GM23338 (cell line): ENCODE measurements at regions not wholly inside any gene's neighbourhood (a gene's known extent, or its start where the extent isn't known, plus 50 kb on each side); places are given as distances from the start of the nearest gene placed in this dataset.

Source experiments
- ATAC-seq: fragments of 200-7000 bp; cut with Tn5 transposase; 3 replicates; pipeline ENCODE4 v1.9.1; 2020
- DNase-seq: peaks from one replicate; pipeline ENCODE4 v3.0.0-alpha.2; 2015; ENCODE audit warnings: low spot score
- H2AFZ ChIP-seq: fragments of 200-600 bp; sonication (generic); 2 replicates; pipeline ENCODE4 v1.8.0; 2016; ENCODE audit warnings: antibody characterized with exemption, mild to moderate bottlenecking, moderate library complexity
- H3F3A ChIP-seq: fragments of 200-600 bp; sonication (generic); replicated peaks from 2 replicates; pipeline ENCODE4 v1.8.0; 2017; ENCODE audit warnings: antibody characterized with exemption, mixed run types, low read depth
- H3K27ac ChIP-seq: fragments of 200-600 bp; sonication (generic); 2 replicates; pipeline ENCODE4 v1.6.1; 2016; ENCODE audit warnings: low read depth
- H3K27me3 ChIP-seq: fragments of 200-600 bp; sonication (generic); 2 replicates; pipeline ENCODE4 v1.8.0; 2016; ENCODE audit warnings: mild to moderate bottlenecking, mixed run types, moderate library complexity; ENCODE audit not compliant: insufficient read depth
- H3K36me3 ChIP-seq: fragments of 200-600 bp; sonication (generic); 2 replicates; pipeline ENCODE4 v1.8.0; 2016; ENCODE audit warnings: mild to moderate bottlenecking; ENCODE audit not compliant: insufficient read depth
- H3K4me1 ChIP-seq: fragments of 200-600 bp; sonication (generic); 2 replicates; pipeline ENCODE4 v1.8.0; 2016; ENCODE audit warnings: mild to moderate bottlenecking, moderate library complexity; ENCODE audit not compliant: insufficient read depth
- H3K4me2 ChIP-seq: fragments of 200-600 bp; sonication (generic); 2 replicates; pipeline ENCODE4 v1.7.1; 2017; ENCODE audit warnings: mixed run types
- H3K4me3 ChIP-seq: fragments of 200-600 bp; sonication (generic); 2 replicates; pipeline ENCODE4 v1.6.1; 2016; ENCODE audit warnings: mixed run types
- H3K79me2 ChIP-seq: fragments of 200-600 bp; sonication (generic); replicated peaks from 2 replicates; pipeline ENCODE4 v1.8.0; 2017; ENCODE audit warnings: mild to moderate bottlenecking; ENCODE audit not compliant: insufficient read depth
- H3K9me2 ChIP-seq: fragments of 200-600 bp; sonication (generic); 2 replicates; pipeline ENCODE4 v1.8.0; 2017; ENCODE audit not compliant: insufficient read depth
- H4K20me1 ChIP-seq: fragments of 200-600 bp; sonication (generic); replicated peaks from 2 replicates; pipeline ENCODE4 v1.8.0; 2017; ENCODE audit warnings: mild to moderate bottlenecking; ENCODE audit not compliant: insufficient read depth
- H3K27ac Mint-ChIP-seq: 2 replicates; pipeline ENCODE4 v1.8.0; 2020; ENCODE audit warnings: inconsistent platforms, mild to moderate bottlenecking, moderate library complexity, mixed read lengths
- H3K27me3 Mint-ChIP-seq: 3 replicates; pipeline ENCODE4 v1.8.0; 2022; ENCODE audit warnings: low read depth, mild to moderate bottlenecking, moderate library complexity, mixed read lengths, inconsistent platforms; ENCODE audit not compliant: insufficient read depth, poor library complexity
- H3K36me3 Mint-ChIP-seq: 3 replicates; pipeline ENCODE4 v1.8.0; 2021; ENCODE audit warnings: low read depth, mild to moderate bottlenecking, inconsistent platforms, moderate library complexity, mixed read lengths
- H3K4me1 Mint-ChIP-seq: 3 replicates; pipeline ENCODE4 v1.8.0; 2020; ENCODE audit warnings: mild to moderate bottlenecking, inconsistent platforms, mixed read lengths
- H3K4me3 Mint-ChIP-seq: 3 replicates; pipeline ENCODE4 v1.8.0; 2021; ENCODE audit warnings: moderate library complexity, mild to moderate bottlenecking, inconsistent platforms, mixed read lengths
- H3K9me3 Mint-ChIP-seq: 3 replicates; pipeline ENCODE4 v1.8.0; 2020; ENCODE audit warnings: moderate library complexity, mild to moderate bottlenecking, inconsistent platforms, mixed read lengths
- CREB1 ChIP-seq: fragments of 250-450 bp; sonication (Bioruptor Pico); IDR thresholded peaks from 2 replicates; pipeline ENCODE4 v1.5.0; 2020; ENCODE audit warnings: low read depth, mild to moderate bottlenecking, moderate library complexity
- CTCF ChIP-seq, 2 experiments: fragments of 200-600 bp in 1 of 2; sonication (generic) in 1 of 2; conservative IDR thresholded peaks; 2 replicates each; pipeline versions ENCODE4 v1.5.1 to v1.6.1; 2016 to 2017; ENCODE audit warnings: antibody characterized with exemption in 2 of 2, low read depth in 2 of 2, mild to moderate bottlenecking in 2 of 2, moderate library complexity in 1 of 2
- EZH2 ChIP-seq: fragments of 200-600 bp; sonication (generic); IDR thresholded peaks from one replicate; pipeline ENCODE4 v1.8.0; 2017; ENCODE audit warnings: antibody characterized with exemption, mild to moderate bottlenecking, low read depth; ENCODE audit not compliant: unreplicated experiment
- NANOG ChIP-seq: IDR thresholded peaks from 2 replicates; pipeline ENCODE4 v1.6.1; 2016; ENCODE audit warnings: antibody characterized with exemption, borderline replicate concordance
- REST ChIP-seq: IDR thresholded peaks from one replicate; pipeline ENCODE4 v1.6.1; 2018; ENCODE audit warnings: antibody characterized with exemption; ENCODE audit not compliant: unreplicated experiment
- ZNF114 ChIP-seq: fragments of 250-450 bp; sonication (Bioruptor Pico); IDR thresholded peaks from 2 replicates; pipeline ENCODE4 v1.5.0; 2020; ENCODE audit warnings: mild to moderate bottlenecking, moderate library complexity
- ZNF331 ChIP-seq: fragments of 250-450 bp; sonication (Bioruptor Pico); IDR thresholded peaks from 2 replicates; pipeline ENCODE4 v1.5.0; 2020; ENCODE audit warnings: low read depth, mild to moderate bottlenecking, moderate library complexity
- ZNF462 ChIP-seq: fragments of 250-450 bp; sonication (Bioruptor Pico); IDR thresholded peaks from 2 replicates; pipeline ENCODE4 v1.5.0; 2020; ENCODE audit warnings: mild to moderate bottlenecking, moderate library complexity

- Histone ChIP-seq H3K27ac (no peak overlapping the region), H2AFZ (no peak overlapping the region), H3K4me1 (no peaks in the 10 kb centered on the region), H3K36me3 (no peaks in the 10 kb centered on the region), H3K4me2 (no peak overlapping the region), H3K4me3 (no peak overlapping the region), H3K79me2 (no peaks in the 10 kb centered on the region), H4K20me1 (no peaks in the 10 kb centered on the region), H3K27me3 (no peaks in the 10 kb centered on the region), H3K9me2 (no peaks in the 10 kb centered on the region), H3F3A (no peaks in the 10 kb centered on the region)
- H3K9me3 Mint-ChIP-seq, result no peaks in the 10 kb centered on the region
- no peak for ATAC-seq
- DNase-seq, result no peak
- no peak overlapping the region for H3K4me3 Mint-ChIP-seq
- H3K27me3 Mint-ChIP-seq, result peaks cover 5% of the 10 kb centered on the region
- TF ChIP-seq REST, result no peak
- TF ChIP-seq ZNF114 (CRISPR knock-in tag), result no peak
- no peak for TF ChIP-seq CTCF (conservative IDR thresholded peaks at IDR 0.05; ENCODE audit: low read depth in 2 of 2)
- no peak for TF ChIP-seq ZNF462 (CRISPR knock-in tag)
- TF ChIP-seq CREB1, result no peak
- TF ChIP-seq NANOG, result no peak
- no peak for TF ChIP-seq EZH2
- no peak for TF ChIP-seq ZNF331 (CRISPR knock-in tag)
- no peaks in the 10 kb centered on the region for H3K36me3 Mint-ChIP-seq
- H3K4me1 Mint-ChIP-seq, result no peaks in the 10 kb centered on the region
- H3K27ac Mint-ChIP-seq, result no peak overlapping the region
These were observed 165.4 kb upstream of the FOXQ1 start for GRCh38 chr6:1146500-1146899.
